NCI-H460 (cell line): ENCODE measurements at regions not wholly inside any gene's neighbourhood (a gene's known extent, or its start where the extent isn't known, plus 50 kb on each side); places are given as distances from the start of the nearest gene placed in this dataset.

Experiments used
- DNase-seq: peaks from one replicate; pipeline ENCODE4 v3.0.0-alpha.2; 2016; ENCODE audit warnings: low read depth; ENCODE audit errors: extremely low read depth

- DNase-seq = no peak
Measured at GRCh38 chr3:150174179-150174578, 203.5 kb upstream of the PFN2 start.

- no peak for DNase-seq
Measured at GRCh38 chr3:150172356-150172755, 201.7 kb upstream of the PFN2 start.

GRCh38 chr3:150170852-150171520 is 200.3 kb upstream of the PFN2 start:
- DNase-seq = no peak

GRCh38 chr3:150169330-150169940 is 198.7 kb upstream of the PFN2 start:
- DNase-seq = no peak

GRCh38 chr3:150168698-150169097 is 198.0 kb upstream of the PFN2 start:
- peak; percentile 26 for DNase-seq

GRCh38 chr3:150165396-150166094 is 194.8 kb upstream of the PFN2 start:
- no peak for DNase-seq

- DNase-seq = no peak
Measured at GRCh38 chr3:150161011-150161410, 190.3 kb upstream of the PFN2 start.

GRCh38 chr3:150158943-150159625 is 188.4 kb upstream of the PFN2 start:
- no peak for DNase-seq

- no peak for DNase-seq
Measured at GRCh38 chr3:150152567-150152966, 181.9 kb upstream of the PFN2 start.

GRCh38 chr3:150150633-150151032 is 179.9 kb upstream of the PFN2 start:
- DNase-seq = no peak

- no peak for DNase-seq
Measured at GRCh38 chr3:150149651-150150051, 179.0 kb upstream of the PFN2 start.

GRCh38 chr3:150148227-150148626 is 177.5 kb upstream of the PFN2 start:
- no peak for DNase-seq

- no peak for DNase-seq
Measured at GRCh38 chr3:150147776-150148175, 177.1 kb upstream of the PFN2 start.

- DNase-seq = no peak
Measured at GRCh38 chr3:150146991-150147761, 176.5 kb upstream of the PFN2 start.

- no peak for DNase-seq
Measured at GRCh38 chr3:150145659-150146058, 175.0 kb upstream of the PFN2 start.

- DNase-seq = no peak
Measured at GRCh38 chr3:150144191-150144708, 173.6 kb upstream of the PFN2 start.

GRCh38 chr3:150142936-150143335 is 172.2 kb upstream of the PFN2 start:
- DNase-seq = no peak

GRCh38 chr3:150141790-150142326 is 171.2 kb upstream of the PFN2 start:
- DNase-seq = no peak

- no peak for DNase-seq
Measured at GRCh38 chr3:150140614-150141321, 170.1 kb upstream of the PFN2 start.

- DNase-seq = no peak
Measured at GRCh38 chr3:150138824-150139223, 168.1 kb upstream of the PFN2 start.
